GM21423 (cell line): ENCODE measurements at regions not wholly inside any gene's neighbourhood (a gene's known extent, or its start where the extent isn't known, plus 50 kb on each side); places are given as distances from the start of the nearest gene placed in this dataset.

Experiments used
- ATAC-seq: cut with Tn5 transposase; IDR thresholded peaks from one replicate; pipeline ENCODE4 v1.9.1; 2021; ENCODE audit warnings: mild to moderate bottlenecking, moderate library complexity; ENCODE audit not compliant: unreplicated experiment

DNA sequence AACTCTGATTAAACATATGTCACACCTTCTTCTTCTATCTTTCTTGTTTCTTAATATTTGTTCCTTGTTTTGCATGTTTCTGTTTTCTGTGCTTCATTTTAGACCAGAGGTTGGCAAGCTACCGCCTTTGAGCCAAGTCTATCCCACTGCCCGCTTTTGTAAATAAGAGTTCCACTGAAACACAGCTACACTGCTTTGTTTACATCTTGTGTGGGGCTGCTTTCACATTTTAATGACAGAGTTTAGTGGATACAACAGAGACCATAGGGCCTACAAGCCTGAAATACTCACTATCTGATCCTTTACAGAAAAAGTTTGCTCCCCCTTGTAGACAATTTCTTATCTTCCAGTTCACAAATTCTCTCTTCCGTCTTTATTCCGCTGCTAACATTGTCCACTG is 109.4 kb upstream of the SPACA1 start:
- ATAC-seq: no peak

DNA sequence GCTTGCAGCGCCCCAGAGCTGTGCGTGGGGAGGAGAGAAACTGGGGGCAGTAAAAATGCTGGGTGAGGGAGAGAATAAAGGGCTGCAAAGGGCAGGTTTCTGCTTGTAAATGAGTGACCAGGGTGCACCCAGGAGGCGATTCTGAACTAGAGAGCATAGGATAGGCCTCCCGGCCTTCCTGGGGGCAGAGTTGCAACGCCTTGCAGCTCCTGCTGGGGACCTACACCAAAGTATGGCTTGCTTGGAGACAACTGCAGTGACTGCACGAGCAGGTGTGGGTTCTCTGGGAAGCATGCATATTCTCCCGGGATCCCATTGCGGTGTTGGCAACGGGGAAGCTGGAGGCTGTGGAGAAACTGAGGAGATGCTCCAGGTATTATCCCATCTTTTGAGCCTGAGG is 111.6 kb upstream of the SPACA1 start:
- ATAC-seq: no peak

DNA sequence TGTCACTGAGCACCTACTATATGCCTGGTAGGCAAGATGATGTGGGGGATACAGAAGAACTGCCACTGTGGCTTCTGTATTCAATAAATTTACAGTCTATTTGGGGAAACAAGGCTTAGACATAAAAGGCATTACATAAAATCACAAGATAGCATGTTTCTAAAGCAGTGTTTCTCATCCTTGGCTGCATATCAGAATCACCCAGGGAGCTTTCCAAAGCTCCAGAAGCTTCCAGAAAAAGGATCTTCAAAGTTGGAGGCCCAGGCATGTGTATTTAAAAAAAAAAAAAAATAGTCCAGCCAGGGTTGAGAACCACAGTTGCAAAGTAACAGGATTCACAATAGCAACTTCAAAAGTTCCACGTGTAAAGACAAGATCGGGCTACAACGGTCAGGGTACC is 112.4 kb upstream of the SPACA1 start:
- ATAC-seq: no peak

DNA sequence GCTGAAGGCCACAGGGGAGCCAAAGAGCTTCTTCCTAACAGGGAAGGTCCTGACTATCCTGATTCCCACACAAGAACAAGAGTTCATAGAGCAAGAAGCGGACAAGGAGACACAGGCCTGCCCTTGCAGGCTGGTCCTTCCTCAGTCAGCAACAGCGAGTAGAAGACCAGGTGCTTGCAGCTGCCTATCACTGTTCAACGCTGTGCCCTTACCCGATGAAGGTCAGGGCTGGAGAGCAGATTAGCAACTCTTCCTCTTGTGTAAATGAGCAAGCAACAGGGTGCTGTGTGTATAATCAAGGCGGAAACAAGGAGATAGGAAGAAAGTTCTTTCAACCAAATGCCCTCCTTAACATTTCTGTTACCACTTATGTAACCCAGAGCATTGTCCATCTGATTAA is 115.3 kb upstream of the SPACA1 start:
- ATAC-seq: no peak

DNA sequence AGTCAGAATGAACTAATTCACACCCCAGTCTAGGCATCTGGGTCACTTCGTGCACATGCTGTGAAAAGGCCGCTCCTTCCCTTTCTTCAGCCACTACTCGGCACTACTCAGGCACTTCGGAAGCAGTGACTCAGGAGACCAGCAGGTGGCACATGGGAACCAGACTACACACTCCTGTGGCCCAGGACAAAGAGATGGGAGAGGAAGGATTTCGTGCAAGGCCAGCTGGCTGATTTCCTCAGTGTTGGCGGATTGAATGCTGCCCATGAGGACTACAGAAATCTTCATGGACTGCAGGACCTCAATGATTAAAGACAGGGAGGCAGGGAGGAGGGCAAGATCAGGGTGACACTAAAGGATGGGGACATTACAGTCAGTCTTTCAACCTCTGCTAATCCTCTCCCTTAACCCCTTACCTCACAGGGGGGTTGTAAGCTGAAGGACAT is 117.8 kb upstream of the SPACA1 start:
- peak; percentile 40 for ATAC-seq

DNA sequence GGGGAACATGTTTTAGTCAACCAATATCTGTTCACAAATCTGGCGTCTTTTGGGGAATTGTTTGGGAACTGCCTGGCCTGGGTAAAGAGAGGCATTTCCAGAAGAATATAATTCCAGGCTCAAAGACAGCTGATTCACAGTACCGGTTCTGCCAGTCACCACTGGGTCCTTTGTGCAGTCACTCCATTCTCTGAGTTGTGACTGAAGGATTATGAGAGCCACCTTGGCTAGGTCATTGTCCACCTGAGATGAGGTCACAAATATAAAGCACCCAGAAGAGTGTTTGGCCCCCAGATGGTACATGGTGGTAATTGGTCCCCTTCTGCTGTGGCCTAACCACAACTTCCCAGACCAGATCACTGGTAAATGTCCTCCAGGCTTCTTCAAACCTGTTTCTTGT is 121.0 kb upstream of the SPACA1 start:
- no peak for ATAC-seq

DNA sequence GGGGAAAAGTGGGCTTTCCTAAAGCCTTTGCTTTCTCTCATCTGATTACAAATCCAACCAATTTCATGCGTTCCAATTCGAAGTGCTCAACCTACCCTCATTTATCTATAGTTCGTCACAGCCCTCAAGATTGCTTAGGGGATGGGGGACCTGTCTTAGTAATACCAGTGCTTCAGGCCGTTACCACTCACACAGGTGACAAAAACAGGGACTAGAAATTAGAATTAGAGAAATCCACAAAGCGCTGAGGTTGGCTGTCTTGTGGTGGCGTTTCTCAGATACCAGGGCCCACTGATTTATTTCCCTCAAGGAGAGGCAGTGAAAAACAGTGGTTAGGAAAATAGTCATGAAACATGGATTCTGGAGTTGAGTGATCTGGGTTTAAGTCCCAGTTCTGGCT is 121.6 kb upstream of the SPACA1 start:
- no peak for ATAC-seq

DNA sequence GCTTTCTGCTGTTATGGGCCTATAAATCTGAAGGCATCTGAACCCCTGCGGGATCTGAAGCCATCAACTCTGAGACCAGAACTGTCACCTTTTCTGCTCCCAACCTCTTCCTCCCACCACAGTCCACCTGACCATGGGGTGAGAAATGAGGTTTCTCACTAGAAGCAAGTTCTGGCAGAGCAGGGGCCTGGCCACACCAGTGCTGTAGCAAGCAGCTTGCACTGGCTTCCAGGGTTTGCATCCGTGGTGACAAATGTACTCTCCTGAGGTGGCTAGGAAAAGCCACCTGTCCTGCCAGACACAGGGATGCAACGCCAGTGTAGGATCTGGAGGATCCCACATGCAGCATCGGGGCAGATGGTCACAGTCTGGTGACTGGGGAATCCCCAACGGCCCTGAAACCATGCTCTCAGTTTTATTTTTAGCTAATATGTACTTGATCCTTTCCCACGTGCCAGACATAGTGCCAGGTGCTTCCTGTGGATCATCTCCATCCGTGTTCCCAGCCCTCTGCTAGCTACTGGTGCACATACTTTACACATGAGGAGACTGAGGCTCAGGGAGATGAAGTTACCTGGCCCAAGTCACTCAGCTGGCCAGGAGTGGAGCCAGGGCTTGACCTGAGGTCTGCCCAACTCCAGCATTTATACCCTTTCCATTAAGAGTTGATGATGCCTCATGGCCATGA is 122.1 kb upstream of the SPACA1 start:
- ATAC-seq: peak; percentile 49

DNA sequence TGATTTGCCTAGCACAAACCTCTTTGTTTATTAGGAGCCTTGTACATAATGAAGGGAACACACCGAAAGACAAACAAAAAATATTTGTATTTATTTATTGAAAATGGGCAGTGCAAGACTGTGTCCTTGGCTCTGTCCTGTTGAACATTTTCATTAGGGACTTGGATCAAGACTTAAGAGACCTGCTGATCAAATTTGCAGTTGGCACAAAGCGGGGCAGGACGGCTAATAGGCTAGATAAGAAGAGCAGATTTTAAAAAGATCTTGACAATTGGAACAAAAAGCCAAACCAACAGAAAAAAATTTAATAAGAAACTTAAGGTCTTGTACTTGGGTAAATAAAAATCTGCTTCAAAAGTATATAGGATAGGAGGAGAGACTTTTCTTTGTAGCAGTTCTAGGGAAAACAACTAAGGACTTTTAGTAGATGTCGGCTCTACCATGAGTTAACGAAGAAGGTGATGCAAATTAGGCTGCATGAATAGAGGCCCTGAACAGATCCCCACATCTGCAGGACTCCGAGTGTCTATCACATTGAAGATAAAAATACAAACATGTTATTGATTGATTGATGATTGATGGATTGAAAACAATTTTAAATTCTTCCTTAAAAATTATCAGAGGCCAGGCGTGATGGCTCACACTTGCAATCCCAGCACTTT is 124.1 kb upstream of the SPACA1 start:
- no peak for ATAC-seq

DNA sequence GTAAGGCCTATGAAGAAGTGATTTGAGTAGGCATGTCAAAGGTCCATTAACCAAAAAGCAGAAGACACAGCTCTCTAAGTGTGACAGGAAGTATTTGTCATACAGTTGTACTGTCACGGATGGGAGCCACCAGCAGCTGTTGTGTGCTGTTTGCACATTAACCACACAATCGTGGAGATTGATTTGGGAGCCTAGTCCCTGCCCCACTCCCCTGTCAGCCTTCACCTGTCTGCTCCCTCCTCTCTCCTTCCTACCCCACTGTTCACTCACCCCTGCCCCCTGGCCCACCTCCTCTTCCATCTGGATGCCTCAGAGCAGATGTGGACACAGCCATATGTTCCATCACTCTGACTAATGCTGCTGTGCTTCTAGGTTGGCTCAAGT is 124.7 kb upstream of the SPACA1 start:
- ATAC-seq: peak; percentile 66

DNA sequence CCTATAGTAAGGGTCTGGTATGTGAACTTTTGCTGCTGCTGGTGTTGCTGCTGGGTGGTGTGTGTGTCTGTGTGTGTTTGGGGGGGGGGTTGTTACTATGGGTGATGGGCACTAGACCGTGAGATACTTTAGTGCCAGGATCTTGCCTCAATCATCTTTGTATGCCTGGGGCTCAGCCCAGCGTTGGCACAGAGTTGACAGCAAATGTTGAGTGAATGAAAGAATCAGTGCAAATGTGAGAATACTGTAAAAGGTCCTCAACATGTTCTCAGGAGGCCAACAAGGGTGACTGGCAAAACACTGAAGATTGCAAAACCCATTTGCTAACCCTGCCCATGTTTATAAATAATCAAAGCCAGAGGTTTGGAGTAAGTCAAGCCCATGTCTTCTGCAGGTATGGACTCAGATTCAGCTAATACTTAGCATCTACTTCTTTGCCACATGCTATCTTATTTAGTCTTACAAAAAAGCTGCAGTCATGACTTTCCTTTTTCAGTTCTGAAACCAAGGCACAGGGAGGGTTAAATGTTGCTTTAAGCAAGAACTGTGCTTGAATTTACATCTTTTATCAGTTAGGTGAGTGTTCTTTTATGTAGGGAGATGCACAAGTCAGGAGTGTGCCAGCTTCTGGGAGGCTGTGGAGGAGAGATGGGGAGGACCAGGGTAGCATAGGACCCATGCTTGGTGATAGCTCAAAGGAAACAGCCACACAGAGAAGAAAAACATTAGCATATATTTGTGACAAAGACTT is 125.3 kb upstream of the SPACA1 start:
- ATAC-seq: no peak

DNA sequence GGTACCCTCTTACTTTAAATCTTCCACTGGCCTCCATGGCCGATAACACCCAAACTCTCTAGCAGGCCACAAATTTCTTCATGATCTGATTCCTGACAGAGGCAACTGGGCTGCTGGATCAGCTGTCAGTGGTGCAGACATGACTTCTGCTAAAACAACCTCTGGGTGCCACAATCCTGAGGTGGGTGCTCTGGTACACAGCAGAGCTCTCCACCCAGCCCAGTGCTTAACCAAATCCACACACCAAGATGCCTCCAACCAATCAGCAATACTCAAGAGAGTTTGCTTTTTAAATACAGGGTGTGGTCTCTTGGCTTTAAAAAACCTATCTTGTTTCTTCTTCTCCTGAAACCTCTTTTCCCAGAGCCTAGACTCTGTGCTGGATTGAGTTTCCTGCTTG is 126.6 kb upstream of the SPACA1 start:
- no peak for ATAC-seq

DNA sequence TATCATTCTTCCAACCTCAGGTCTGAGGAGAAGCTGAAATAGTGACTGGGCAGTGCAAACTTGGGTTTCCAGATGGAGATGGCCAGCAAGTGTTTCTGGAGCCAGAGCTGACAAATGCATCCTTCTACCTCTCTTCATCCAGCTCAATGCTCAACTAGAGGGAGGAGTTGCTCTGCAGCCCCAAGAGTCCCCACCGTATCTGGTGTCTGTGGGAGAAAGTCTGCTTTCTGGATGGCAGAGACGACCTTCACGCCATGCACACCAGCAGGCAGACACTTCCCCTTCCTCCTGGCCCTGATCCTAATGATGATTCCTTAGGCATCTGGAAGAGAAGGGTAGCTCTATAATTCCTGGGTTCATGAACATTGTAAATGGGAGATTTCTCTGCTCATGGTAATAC is 127.4 kb upstream of the SPACA1 start:
- no peak for ATAC-seq

DNA sequence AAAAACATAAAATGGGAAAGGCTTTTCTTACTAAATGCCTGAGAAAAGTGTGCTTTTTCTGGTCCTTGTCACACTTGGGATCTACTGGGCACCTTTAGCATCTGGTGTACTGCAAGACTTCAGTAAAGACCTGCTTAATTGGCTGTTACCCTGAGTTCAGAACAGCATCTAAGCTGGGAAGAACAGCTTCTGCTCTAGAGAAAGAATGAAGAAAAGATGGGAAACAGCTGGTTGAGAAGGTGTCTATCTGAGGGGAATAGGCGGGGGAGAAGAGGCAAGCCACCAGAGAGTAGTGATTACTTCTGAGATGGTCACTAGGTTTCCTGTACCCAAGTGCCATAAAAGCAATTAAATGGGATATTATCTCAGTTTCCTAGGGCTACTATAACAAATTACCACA is 128.2 kb upstream of the SPACA1 start:
- ATAC-seq: no peak

DNA sequence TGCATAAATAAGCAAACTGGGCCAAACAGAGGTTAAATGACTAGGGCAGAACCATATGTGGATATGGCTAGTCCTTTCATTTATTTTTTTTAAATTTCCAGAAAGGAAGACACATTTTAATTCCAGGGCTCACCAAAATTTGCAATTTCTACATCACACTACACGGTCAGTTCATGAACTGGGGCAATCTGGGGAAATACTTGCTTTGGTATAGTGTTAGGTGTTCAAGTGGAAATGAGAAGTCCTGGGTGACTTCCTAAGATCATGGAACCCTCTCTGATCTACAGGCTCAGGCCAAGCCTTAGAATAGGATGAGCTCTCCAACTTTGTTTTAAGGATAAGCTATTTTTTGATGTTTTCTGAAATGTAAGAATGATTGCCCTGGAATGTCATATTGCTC is 128.6 kb upstream of the SPACA1 start:
- ATAC-seq: no peak

DNA sequence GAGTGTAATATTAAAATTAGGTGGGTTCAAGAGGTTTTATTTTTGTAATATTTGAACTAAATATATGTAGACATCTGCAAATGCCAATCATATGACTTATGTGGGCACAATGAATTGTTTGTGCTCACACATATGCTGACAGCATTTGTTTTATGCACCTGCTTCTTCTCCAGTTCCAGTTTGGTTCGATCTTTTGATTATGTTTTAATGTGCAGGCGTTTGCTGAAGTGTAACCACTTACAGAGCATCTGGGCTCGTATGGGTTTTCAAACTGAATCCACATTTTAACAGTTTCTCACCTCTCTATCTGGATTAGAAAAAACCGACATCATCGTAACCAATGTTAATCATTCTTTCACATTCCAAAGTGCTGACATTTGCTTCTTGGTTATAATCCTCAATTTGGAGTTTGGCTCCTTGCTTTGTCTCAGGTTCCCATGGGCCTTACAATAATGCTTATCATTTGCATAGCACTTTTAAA is 129.1 kb upstream of the SPACA1 start:
- no peak for ATAC-seq

DNA sequence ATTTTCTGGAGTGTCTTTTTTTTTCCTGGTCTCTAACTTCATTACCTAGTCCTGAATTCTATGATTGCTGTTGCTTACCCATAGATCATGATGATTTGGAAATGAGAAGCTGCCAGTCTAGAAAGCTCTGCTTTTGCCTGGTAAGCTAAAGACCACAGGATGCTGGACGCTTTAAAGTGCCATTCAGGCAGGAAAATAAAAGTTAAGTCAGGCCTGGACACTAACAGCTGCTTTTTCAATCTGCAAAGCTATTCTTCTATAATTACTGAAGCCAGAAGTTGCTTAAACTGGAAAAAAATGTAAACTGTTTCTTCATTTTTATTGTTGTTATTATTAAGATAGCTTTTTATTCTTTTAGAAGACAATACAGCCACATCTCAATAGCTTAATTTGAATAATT is 129.8 kb upstream of the SPACA1 start:
- ATAC-seq: no peak

DNA sequence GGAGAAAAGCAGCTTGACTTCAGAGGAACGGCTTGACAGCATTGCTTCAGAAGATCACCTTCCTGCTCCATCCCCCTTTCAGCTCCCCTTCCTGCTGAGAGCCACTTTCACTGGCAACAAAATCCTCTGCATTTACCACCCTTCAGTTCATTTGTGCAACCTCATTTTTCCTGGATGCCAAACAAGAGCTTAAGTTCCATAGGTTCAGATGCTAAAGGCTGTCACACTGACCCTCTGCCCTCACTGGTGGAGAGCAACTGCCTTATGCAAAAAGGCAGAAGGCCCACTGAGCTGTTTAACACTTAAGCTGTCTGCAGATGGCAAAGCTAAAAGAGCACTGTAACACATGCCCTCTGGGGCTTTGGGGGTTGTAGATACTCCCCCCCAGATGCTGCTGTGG is 131.2 kb upstream of the SPACA1 start:
- no peak for ATAC-seq

DNA sequence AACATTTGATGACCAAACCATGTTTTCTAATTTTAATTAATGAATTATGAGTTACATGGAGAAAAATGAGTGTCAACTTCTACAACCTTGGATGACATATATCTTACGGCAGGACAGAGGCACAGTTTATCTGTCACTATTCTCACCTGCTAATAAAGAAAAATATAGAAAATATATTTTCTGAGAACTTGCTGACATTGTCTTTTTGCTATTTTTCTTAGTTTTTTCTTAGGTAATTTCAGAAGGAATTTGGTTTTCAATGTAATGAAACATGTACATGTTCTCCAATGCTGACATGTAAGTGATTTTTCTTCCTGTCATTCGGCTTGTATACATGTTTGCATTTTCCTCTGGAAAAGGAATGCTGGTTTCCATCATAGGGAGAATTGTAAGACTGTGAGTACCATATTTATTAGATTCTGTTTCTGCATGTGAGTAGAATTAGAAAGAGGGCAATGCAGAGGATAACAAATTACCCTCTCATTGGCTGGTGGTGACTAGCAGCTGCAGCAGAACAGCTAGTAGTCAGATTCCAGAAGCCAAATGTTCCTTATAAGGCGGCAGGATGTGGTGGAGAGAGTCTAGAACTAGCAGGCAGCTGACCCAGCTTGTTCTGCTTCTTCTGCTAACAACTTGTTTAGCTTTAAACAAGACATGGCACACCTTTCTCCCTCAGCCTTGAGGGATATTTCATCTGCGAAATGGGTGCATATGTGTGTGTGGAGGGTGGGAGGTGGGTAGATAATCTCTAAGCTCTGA is 132.8 kb upstream of the SPACA1 start:
- ATAC-seq: no peak

DNA sequence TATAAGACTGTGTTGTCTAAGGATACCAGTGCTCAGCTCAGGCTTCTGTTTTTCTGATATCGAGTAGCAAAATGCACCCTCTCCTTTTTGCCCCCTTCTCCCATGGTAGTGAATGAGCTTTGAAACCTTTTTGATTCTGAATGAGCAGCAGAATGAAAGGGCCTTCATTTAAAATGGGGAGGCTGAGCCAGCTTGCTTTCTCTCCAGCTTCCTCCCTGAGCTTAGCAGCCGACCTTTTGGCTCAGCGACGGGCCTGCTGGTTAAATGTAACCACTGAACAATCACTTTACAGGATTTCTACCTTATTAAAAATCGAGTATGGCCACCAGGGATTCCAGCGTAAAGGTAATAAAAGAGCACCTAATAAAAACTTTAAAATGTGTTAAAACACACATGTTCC is 133.7 kb upstream of the SPACA1 start:
- no peak for ATAC-seq

DNA sequence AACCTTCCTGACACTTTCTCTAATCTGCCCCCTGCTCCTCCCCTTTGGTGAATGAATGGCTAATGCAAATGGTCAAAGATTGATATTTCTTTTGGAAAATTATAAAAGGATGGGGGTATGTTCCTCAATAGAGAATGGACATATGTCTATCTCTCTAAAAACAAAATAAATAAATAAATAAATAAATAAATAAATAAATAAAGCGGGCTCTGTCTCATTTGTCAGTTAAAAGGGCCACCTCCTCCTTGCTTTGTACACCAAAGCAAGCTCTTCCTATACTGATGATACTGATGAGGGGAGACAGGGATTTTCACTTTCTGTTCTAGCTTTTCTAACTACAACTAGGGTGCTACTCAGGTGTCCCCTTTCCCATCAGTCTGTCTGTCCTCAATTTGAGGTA is 135.5 kb upstream of the SPACA1 start:
- no peak for ATAC-seq
